ENCODE measurements at regions not wholly inside any gene's neighbourhood (a gene's known extent, or its start where the extent isn't known, plus 50 kb on each side); places are given as distances from the start of the nearest gene placed in this dataset.

- no peak overlapping the region for H2AFZ ChIP-seq (replicated peaks)
- no peaks in the 10 kb centered on the region for H4K20me1 ChIP-seq (ENCODE audit: low read depth)
- no peak for TF ChIP-seq EZH2 (IDR thresholded peaks at IDR 0.05)
- TF ChIP-seq, protein P1, sequence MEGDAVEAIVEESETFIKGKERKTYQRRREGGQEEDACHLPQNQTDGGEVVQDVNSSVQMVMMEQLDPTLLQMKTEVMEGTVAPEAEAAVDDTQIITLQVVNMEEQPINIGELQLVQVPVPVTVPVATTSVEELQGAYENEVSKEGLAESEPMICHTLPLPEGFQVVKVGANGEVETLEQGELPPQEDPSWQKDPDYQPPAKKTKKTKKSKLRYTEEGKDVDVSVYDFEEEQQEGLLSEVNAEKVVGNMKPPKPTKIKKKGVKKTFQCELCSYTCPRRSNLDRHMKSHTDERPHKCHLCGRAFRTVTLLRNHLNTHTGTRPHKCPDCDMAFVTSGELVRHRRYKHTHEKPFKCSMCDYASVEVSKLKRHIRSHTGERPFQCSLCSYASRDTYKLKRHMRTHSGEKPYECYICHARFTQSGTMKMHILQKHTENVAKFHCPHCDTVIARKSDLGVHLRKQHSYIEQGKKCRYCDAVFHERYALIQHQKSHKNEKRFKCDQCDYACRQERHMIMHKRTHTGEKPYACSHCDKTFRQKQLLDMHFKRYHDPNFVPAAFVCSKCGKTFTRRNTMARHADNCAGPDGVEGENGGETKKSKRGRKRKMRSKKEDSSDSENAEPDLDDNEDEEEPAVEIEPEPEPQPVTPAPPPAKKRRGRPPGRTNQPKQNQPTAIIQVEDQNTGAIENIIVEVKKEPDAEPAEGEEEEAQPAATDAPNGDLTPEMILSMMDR (IDR thresholded peaks at IDR 0.05): no peak
- TF ChIP-seq EZH2phosphoT487 (IDR thresholded peaks at IDR 0.05): no peak
- no peak overlapping the region for H3K4me3 ChIP-seq
- H3K9ac ChIP-seq: no peak overlapping the region
- H3K27me3 ChIP-seq: no peaks in the 10 kb centered on the region
- H3F3A ChIP-seq (ENCODE audit: low read depth): no peaks in the 10 kb centered on the region
- Mint-ChIP-seq H3K9me3 (no peaks in the 10 kb centered on the region), H3K36me3 (no peaks in the 10 kb centered on the region), H3K4me3 (no peak overlapping the region), H3K27ac (no peak overlapping the region), H3K27me3 (ENCODE audit: insufficient read depth, low read depth) (no peaks in the 10 kb centered on the region), H3K4me1 (no peaks in the 10 kb centered on the region)
- no peak overlapping the region for H3K27ac ChIP-seq
- no peaks in the 10 kb centered on the region for H3K4me1 ChIP-seq
- no peak overlapping the region for H3K4me2 ChIP-seq
- no peaks in the 10 kb centered on the region for H3K79me2 ChIP-seq (ENCODE audit: low read depth)
- H3K9me3 ChIP-seq (ENCODE audit: low read depth): no peaks in the 10 kb centered on the region
- no peaks in the 10 kb centered on the region for H3K36me3 ChIP-seq
- DNase-seq (ENCODE audit: low spot score): no peak
Observed at GRCh38 chr5:52577546-52577945, 210.2 kb upstream of the ITGA1 start.

DNA sequence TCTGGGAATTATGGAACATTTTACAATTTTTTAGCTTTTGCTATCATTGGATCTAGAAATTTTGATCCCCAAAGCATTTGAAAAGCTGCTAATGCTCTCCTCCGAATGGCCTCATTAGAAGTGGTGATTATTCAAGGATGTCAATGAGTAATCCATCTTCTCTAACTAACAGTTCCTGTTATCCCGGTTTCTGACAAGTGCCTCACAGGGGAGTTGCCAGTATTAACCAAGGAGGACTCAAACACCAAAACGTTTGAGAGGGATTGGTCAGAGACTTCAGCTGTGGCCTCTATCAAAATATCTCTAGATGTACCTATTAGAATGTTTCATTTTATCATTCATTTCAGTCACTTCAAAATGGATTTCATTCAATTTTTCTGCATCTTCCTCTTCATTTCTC lies 208.3 kb upstream of the ITGA1 start:
- no peaks in the 10 kb centered on the region for H3K27me3 Mint-ChIP-seq (ENCODE audit: insufficient read depth, low read depth)
- Histone ChIP-seq H3K27me3 (no peaks in the 10 kb centered on the region), H3K4me3 (no peak overlapping the region), H3K4me1 (no peaks in the 10 kb centered on the region), H2AFZ (replicated peaks) (no peak overlapping the region), H3K4me2 (no peak overlapping the region), H3F3A (ENCODE audit: low read depth) (no peaks in the 10 kb centered on the region), H3K27ac (no peak overlapping the region), H3K9me3 (ENCODE audit: low read depth) (no peaks in the 10 kb centered on the region), H4K20me1 (ENCODE audit: low read depth) (no peaks in the 10 kb centered on the region), H3K79me2 (ENCODE audit: low read depth) (no peaks in the 10 kb centered on the region), H3K9ac (no peak overlapping the region), H3K36me3 (no peaks in the 10 kb centered on the region)
- H3K27ac Mint-ChIP-seq: no peak overlapping the region
- H3K4me3 Mint-ChIP-seq: no peak overlapping the region
- DNase-seq (ENCODE audit: low spot score): no peak
- H3K36me3 Mint-ChIP-seq: no peaks in the 10 kb centered on the region
- TF ChIP-seq, protein P1 (IDR thresholded peaks at IDR 0.05): no peak
- TF ChIP-seq EZH2phosphoT487 (IDR thresholded peaks at IDR 0.05) (no peak), EZH2 (IDR thresholded peaks at IDR 0.05) (no peak)
- H3K4me1 Mint-ChIP-seq: no peaks in the 10 kb centered on the region
- no peaks in the 10 kb centered on the region for H3K9me3 Mint-ChIP-seq

GRCh38 chr5:52580921-52581320 lies 206.8 kb upstream of the ITGA1 start:
- Mint-ChIP-seq H3K27me3 (ENCODE audit: insufficient read depth, low read depth) (no peaks in the 10 kb centered on the region), H3K4me3 (no peak overlapping the region)
- H3K4me3 ChIP-seq: no peak overlapping the region

More at GRCh38 chr5:52580921-52581320, 206.8 kb upstream of the ITGA1 start:
- H3K79me2 ChIP-seq (ENCODE audit: low read depth): no peaks in the 10 kb centered on the region
- no peaks in the 10 kb centered on the region for H3K9me3 ChIP-seq (ENCODE audit: low read depth)
- H3K4me1 ChIP-seq: no peaks in the 10 kb centered on the region
- H3K27me3 ChIP-seq: no peaks in the 10 kb centered on the region
- H3K9ac ChIP-seq: no peak overlapping the region
- H3K4me2 ChIP-seq: no peak overlapping the region
- H3K36me3 Mint-ChIP-seq: no peaks in the 10 kb centered on the region
- H2AFZ ChIP-seq (replicated peaks): no peak overlapping the region
- DNase-seq (ENCODE audit: low spot score): no peak
- no peaks in the 10 kb centered on the region for H3K36me3 ChIP-seq
- H3K4me1 Mint-ChIP-seq: no peaks in the 10 kb centered on the region
- H4K20me1 ChIP-seq (ENCODE audit: low read depth): no peaks in the 10 kb centered on the region
- TF ChIP-seq EZH2phosphoT487 (IDR thresholded peaks at IDR 0.05) (no peak), EZH2 (IDR thresholded peaks at IDR 0.05) (no peak)
- TF ChIP-seq, protein P1 (IDR thresholded peaks at IDR 0.05): no peak
- H3K27ac ChIP-seq: no peak overlapping the region
- no peaks in the 10 kb centered on the region for H3F3A ChIP-seq (ENCODE audit: low read depth)
- H3K27ac Mint-ChIP-seq: no peak overlapping the region
- H3K9me3 Mint-ChIP-seq: no peaks in the 10 kb centered on the region

All from neural progenitor cell (in vitro differentiated cells).